HG03280 (cell line): ENCODE measurements at regions not wholly inside any gene's neighbourhood (a gene's known extent, or its start where the extent isn't known, plus 50 kb on each side); places are given as distances from the start of the nearest gene placed in this dataset.

Experiments used
- ATAC-seq: cut with Tn5 transposase; IDR thresholded peaks from one replicate; pipeline ENCODE4 v1.9.1; 2021; ENCODE audit warnings: mild to moderate bottlenecking, moderate library complexity; ENCODE audit not compliant: unreplicated experiment

GRCh38 chr3:107943786-107944523 is 146.9 kb downstream of the CD47 start:
- no peak for ATAC-seq

- ATAC-seq = no peak
Observed at GRCh38 chr3:107942951-107943749, 147.7 kb downstream of the CD47 start.

GRCh38 chr3:107942244-107942643 is 148.6 kb downstream of the CD47 start:
- ATAC-seq = no peak

GRCh38 chr3:107939691-107940442 is 151.0 kb downstream of the CD47 start:
- no peak for ATAC-seq

GRCh38 chr3:107938143-107938542 is 152.7 kb downstream of the CD47 start:
- ATAC-seq = no peak

GRCh38 chr3:107934808-107935207 is 156.0 kb downstream of the CD47 start:
- no peak for ATAC-seq

- no peak for ATAC-seq
Observed at GRCh38 chr3:107933450-107933849, 157.4 kb downstream of the CD47 start.

GRCh38 chr3:107931326-107931725 is 159.5 kb downstream of the CD47 start:
- no peak for ATAC-seq

- ATAC-seq = no peak
Observed at GRCh38 chr3:107929088-107929487, 161.7 kb downstream of the CD47 start.

- ATAC-seq = peak; percentile 18
Observed at GRCh38 chr3:107928084-107928445, 162.8 kb downstream of the CD47 start.

GRCh38 chr3:107927361-107928083 is 163.3 kb downstream of the CD47 start:
- ATAC-seq = peak; percentile 90

- ATAC-seq = no peak
Observed at GRCh38 chr3:107925851-107926250, 165.0 kb downstream of the CD47 start.

- ATAC-seq = no peak
Observed at GRCh38 chr3:107921038-107921437, 169.8 kb downstream of the CD47 start.

- no peak for ATAC-seq
Observed at GRCh38 chr3:107920538-107920937, 170.3 kb downstream of the CD47 start.

GRCh38 chr3:107919239-107919638 is 171.6 kb downstream of the CD47 start:
- no peak for ATAC-seq

GRCh38 chr3:107916171-107916570 is 174.7 kb downstream of the CD47 start:
- no peak for ATAC-seq

- ATAC-seq = no peak
Observed at GRCh38 chr3:107915706-107916105, 175.1 kb downstream of the CD47 start.

GRCh38 chr3:107913701-107914100 is 177.1 kb downstream of the CD47 start:
- no peak for ATAC-seq

- ATAC-seq = no peak
Observed at GRCh38 chr3:107911337-107912000, 179.4 kb downstream of the CD47 start.

GRCh38 chr3:107910713-107911259 is 180.0 kb downstream of the CD47 start:
- ATAC-seq = peak; percentile 100
